ENCODE measurements at regions not wholly inside any gene's neighbourhood (a gene's known extent, or its start where the extent isn't known, plus 50 kb on each side); places are given as distances from the start of the nearest gene placed in this dataset.
A peak's percentile ranks its signal among the peaks of the same experiment; 100 is the strongest.
"Not testable (repeated sequence)": the region's sequence is repeated elsewhere in the genome, so short reads cannot be mapped to it uniquely, and the experiment has no call there.

- no peak for TF ChIP-seq CTCF (conservative IDR thresholded peaks at IDR 0.05; ENCODE audit: low read depth, low read length)
- DNase-seq (ENCODE audit: low read depth), result no peak
- no peak overlapping the region for H3K4me3 ChIP-seq (ENCODE audit: low read length)
Measured at GRCh38 chr5:85340790-85341189, 956.1 kb upstream of the EDIL3 start.

- no peak overlapping the region for H3K4me3 ChIP-seq (ENCODE audit: low read length)
- no peak for TF ChIP-seq CTCF (conservative IDR thresholded peaks at IDR 0.05; ENCODE audit: low read depth, low read length)
- DNase-seq (ENCODE audit: low read depth), result no peak
Measured at GRCh38 chr5:85345818-85346217, 961.1 kb upstream of the EDIL3 start.

GRCh38 chr5:85357309-85357708 is 972.6 kb upstream of the EDIL3 start:
- DNase-seq (ENCODE audit: low read depth), result no peak
- TF ChIP-seq CTCF (conservative IDR thresholded peaks at IDR 0.05; ENCODE audit: low read depth, low read length), result no peak
- no peak overlapping the region for H3K4me3 ChIP-seq (ENCODE audit: low read length)

GRCh38 chr5:85375525-85375924 is 990.8 kb upstream of the EDIL3 start:
- no peak overlapping the region for H3K4me3 ChIP-seq (ENCODE audit: low read length)
- DNase-seq (ENCODE audit: low read depth), result no peak
- no peak for TF ChIP-seq CTCF (conservative IDR thresholded peaks at IDR 0.05; ENCODE audit: low read depth, low read length)

- TF ChIP-seq CTCF (conservative IDR thresholded peaks at IDR 0.05; ENCODE audit: low read depth, low read length), result no peak
- H3K4me3 ChIP-seq (ENCODE audit: low read length), result no peak overlapping the region
- DNase-seq (ENCODE audit: low read depth), result peak; percentile 37
Measured at GRCh38 chr5:85388770-85389169, 1004.1 kb upstream of the EDIL3 start.

GRCh38 chr5:85392309-85392708 is 1007.6 kb upstream of the EDIL3 start:
- H3K4me3 ChIP-seq (ENCODE audit: low read length); DNase-seq (ENCODE audit: low read depth): not testable (repeated sequence)

GRCh38 chr5:85395526-85395925 is 1010.8 kb upstream of the EDIL3 start:
- no peak for DNase-seq (ENCODE audit: low read depth)
- TF ChIP-seq CTCF (conservative IDR thresholded peaks at IDR 0.05; ENCODE audit: low read depth, low read length), result no peak
- H3K4me3 ChIP-seq (ENCODE audit: low read length), result no peak overlapping the region

GRCh38 chr5:85397451-85397850 is 1012.8 kb upstream of the EDIL3 start:
- no peak overlapping the region for H3K4me3 ChIP-seq (ENCODE audit: low read length)
- no peak for DNase-seq (ENCODE audit: low read depth)
- TF ChIP-seq CTCF (conservative IDR thresholded peaks at IDR 0.05; ENCODE audit: low read depth, low read length), result no peak

All from retinal pigment epithelial cell (primary cell).